ENCODE measurements at regions not wholly inside any gene's neighbourhood (a gene's known extent, or its start where the extent isn't known, plus 50 kb on each side); places are given as distances from the start of the nearest gene placed in this dataset.

DNA sequence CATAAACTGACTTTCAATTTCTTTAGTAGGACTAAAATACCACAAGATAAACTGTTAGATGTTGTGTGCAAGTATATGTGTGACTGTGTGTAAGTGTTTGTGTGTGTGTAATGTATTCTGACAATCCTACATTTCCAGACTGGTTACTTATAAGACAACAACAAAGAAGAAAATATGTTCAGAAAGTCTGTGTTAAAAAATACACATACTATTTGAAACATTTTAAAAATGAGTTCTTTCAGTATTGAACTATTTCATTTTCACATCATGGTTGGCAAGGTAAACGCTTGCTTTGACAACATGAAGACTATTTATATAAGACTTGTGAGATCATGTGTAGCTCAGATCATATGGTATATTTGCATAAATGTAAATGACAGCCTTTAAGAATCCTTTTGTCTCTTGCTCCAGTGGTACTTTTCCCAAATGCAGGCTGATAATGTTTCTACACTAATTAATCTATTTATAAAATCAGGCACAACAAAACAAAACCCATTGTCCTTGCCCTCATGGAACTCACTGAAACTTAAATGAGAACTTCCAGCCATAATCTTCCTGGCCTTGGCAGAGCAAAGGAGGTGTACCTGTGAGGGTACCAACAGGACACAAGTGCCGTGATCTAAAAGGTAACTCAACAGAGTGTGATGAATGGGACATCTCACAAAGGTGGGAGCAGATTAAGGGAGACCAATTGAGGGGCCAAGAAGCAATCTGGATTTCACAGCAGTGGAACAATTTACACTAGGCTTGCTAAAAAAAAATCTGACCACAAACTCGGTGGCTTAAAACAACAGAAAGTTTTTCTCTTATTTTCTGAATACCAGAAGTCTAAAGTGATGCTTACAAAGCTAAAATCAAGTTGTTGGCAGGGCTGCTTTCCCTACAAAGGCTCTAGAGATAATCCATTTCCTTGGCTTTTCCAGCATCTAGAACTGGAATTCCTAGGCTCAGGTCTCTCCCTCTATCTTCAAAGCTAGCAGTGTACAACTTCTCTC is 349.0 kb downstream of the TBC1D4 start:
- DNase-seq (ENCODE audit: low read depth in 3 of 3) = no peak

DNA sequence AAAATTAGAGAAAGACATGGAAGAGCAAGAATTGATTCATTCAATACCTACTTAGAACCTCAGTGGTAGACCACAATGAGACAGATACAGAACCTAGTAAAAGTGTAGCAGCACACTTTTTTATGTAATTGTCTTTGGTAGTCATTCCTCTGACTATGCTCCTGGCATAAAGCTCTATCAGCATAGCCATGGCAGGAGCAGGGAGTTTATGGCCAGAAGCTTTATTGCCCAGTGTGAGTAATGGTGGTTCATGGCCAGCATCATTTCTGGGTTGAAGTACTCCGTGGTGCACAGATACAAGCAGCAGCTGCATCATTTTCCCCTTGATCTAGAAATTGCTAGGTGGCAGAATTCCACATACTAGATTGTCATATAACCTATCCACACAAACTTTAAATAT is 352.6 kb downstream of the TBC1D4 start:
- no peak for DNase-seq (ENCODE audit: low read depth in 3 of 3)

DNA sequence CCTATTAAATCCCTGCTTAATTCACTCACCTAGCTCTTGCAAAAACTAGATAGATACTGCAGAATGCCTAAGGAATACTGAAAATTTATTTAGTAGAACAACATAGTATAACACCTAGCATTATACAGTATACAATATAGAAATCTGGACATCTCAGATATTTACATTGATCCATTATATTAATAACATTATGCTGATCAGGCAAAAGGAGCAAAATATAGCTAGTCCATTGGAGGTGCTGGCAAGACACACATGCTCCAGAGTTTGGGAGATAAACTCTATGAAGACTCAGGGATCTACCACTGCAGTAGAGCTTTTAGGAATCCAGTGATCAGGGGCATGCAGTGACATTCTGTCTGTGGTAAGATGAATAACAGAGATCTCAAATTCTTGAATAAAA is 357.6 kb downstream of the TBC1D4 start:
- no peak for DNase-seq (ENCODE audit: low read depth in 3 of 3)

DNA sequence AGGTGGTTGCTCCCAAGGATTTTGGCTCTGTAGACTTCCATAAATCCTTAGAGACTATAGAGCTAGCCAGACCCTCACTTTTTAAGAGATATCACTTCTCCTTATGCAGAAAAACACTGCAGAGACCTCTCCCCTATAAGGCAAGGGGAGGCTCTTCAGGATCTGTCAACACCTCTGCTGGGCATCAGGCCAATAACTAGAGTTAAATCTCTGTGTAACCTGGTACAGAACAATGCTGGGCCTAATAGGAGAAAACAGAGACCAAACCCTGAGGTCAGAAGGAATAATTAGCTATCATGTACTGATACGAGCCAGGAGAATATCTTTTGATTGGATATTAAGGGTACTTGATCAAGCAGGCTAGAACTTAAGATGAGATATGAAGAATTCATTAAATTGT is 358.5 kb downstream of the TBC1D4 start:
- no peak for DNase-seq (ENCODE audit: low read depth in 3 of 3)

DNA sequence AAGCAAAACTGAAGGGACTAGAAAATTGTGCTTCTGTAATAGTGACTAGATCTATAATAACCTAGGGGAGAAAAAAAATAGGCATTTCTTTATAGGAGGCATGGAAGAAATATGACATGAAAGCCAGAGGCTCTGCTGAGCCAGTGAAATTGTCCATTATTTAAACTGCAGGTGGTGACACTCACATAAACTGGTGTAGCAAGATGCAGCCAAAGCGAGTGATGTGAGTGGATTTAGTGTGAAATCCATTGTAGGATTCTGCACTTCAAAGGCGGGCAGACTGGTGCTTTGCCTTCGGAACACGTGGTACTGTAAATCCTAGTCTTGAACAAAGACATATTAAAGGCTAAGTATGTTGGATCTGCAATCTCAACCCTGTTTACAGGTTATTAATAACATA is 361.9 kb downstream of the TBC1D4 start:
- DNase-seq (ENCODE audit: low read depth in 3 of 3) = no peak

DNA sequence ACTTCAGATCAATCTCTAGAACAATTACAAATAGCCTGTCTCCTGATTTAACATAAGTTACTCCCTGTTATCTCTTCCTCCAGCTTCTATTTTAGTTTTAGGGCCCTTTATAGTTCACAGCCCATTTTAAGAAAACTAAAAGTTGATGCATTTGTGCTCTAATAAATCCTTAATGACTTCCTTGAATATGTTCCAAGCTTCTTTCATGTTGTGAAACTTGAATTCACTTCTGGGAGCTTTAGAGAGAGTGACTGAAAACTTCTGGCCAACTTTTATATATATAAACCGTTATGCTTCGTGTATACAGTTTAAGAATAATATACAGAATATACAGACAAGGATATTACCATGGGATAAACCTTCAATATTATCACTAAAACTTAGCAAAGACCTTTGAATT is 366.8 kb downstream of the TBC1D4 start:
- DNase-seq (ENCODE audit: low read depth in 3 of 3) = no peak

DNA sequence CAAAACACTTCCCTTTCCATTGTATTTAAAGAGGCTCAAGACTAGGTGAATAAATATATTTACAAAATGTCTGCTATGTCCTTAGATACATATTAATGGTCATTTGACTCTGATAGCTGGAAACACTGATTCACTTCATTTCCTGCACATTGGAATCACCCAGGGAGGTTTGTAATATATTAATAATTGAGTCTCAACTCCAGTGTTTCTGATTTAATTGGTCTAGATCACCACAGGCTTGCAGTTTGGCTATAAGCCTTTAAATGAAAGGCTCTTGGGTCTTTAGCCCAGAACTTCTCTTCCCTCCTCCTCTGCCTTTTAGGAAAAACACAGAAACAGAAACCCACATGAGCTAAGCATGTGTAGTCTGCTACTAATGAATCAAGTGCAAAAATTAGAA is 378.0 kb downstream of the TBC1D4 start:
- no peak for DNase-seq (ENCODE audit: low read depth in 3 of 3)

DNA sequence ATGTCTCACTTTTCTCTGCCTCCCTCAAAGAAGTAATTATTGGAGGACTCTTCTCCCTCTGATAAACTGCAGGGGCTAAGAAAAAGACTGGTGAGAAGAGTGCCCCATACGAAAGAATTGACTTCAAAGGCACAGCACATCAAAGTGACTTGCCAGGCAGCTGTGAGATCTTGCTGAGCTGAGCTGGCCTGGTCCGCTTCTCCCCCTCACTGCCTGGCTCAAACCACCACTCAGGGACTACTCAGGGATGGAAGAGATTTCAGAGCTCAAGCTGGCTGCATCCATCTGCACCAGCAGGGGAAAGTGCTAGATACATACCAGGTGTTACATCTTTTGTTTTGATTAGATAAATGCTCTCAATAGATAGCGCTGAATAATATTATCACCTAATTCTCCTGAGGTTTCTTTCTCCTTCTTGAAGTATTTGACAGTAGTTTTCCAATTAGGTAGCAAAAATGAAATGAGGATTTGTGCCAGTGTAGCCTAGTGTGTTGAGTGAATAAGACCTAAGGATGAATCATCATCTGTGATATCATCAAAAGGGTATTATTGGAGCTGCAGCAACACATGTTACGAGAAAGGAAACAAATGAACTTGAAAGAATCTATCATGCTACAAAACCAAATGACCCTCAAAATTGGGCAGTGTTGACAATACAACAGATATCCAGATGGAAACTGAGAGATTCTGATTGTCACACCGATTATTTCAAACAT is 379.8 kb downstream of the TBC1D4 start:
- no peak for DNase-seq (ENCODE audit: low read depth in 3 of 3)

DNA sequence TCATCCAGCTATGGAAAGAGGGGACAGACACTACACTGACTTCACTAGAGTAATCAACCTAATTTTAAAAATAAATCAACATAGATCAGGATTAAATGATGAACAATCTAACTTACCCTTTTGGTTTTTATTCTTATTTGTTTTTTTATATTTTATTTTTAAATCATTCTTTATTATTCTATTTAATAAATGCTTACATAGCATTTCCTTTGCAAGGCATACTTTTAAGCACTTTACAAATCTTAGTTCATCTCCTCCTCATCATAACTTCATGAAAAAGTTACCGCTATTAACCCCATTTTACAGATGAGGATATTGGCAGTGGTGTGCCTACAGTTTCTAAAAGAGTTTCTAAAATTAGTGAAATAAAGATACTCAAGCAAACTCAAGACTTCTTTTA is 380.6 kb downstream of the TBC1D4 start:
- DNase-seq (ENCODE audit: low read depth in 3 of 3) = no peak

DNA sequence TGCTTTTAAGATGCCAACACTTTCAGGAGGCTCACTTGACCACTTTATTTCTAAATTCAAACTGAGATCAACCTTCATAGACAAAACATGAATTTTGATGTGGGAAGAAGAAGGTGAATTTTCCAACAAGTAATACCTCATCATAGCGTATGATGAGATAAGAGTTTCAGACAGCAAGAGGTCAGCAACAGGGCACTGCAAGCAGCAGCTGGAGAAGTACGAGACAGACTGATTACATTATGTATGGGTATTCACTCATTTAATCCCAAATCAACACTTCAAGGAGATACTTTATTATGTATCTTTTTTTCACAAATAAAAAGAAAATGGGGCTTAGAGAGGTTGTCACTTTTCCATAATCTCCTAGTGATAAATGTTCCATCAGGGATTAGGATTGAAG is 389.8 kb downstream of the TBC1D4 start:
- DNase-seq (ENCODE audit: low read depth in 3 of 3) = no peak

DNA sequence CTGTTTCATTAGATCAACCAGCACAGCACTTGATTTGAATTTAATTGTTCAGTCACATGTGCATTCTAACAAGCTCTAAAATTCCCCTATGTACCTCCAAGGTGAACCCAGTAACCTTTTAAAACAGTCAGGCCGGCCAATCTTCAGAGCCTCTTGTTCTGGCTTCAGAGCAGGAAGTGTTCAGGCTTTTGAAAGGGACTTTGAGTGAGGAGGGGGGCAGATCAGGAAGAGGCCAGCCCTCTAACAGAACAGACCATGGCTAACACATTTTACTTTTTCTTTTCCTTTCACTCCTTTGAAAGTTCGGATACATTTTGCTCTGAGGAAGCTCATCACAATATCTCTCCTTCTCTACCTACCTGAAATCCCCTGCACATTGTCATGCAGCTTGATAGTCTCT is 390.3 kb downstream of the TBC1D4 start:
- no peak for DNase-seq (ENCODE audit: low read depth in 3 of 3)

DNA sequence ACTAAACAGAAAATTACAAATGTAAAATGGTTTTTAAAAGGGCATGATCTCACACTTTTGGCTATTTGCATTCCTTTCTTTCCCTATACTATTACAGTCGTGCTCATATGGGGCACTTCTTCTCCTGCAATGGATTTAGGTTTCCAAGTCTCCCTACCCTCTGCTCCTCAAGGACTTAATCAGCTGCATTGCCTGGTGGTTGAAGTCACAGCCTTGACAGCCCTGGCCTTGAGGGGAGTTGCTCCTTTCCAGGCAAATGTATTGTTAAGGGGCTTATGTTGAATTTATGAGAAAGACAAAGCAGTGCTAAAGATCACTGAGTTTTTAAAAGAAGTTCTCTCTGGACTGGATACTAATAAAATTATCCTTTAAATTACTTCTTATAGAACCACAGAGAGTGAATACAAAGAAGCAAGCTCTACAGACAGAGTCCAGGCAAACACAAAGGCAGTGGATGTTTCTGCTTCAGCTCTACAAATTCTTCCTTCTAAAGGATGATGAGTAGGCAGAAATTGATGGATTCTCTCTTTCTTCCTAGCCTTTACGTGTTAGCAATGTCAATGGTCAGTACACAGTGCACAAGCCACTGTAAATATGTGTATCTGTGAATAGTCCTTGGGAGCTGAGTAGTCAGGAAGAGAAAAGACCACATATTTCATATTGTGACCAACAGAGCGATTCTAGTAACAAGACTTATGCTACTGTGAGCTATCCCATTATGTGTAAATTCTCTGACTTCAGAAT is 390.9 kb downstream of the TBC1D4 start:
- no peak for DNase-seq (ENCODE audit: low read depth in 3 of 3)

DNA sequence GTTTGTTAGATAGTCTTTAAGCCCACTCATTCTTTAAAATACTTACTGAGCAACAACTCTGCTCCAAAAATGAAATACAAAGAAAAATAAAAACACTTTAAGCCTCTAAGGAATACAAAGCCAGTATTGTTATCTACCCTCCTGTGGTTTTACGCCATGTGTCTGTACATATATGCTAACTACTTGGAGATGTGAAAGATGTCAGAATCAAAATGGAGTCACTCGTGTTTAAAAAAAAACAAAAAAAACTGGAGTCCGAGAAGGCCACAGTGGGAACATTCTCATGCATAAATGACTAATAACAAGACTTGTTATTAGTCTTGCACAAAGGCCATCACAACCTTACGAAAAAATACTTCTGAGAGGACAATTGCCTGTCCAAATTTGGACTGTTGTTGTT is 393.1 kb downstream of the TBC1D4 start:
- no peak for DNase-seq (ENCODE audit: low read depth in 3 of 3)

DNA sequence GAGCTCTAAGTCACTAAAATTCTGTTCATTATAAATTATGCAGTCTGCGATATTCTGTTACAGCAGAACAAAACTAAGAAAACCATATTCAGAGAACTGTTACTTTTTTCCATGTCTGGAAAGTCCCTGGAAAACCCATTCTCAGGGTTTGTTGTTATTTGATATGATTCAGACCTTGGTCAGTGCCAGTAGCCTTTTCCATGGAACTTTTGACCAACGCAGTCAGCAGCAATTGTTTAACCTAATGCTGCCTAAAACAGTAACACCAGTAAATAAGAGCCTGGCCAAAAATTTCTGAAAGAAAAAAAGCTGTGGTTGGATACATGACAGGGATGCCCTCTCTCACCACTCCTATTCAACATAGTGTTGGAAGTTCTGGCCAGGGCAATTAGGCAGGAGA is 402.7 kb downstream of the TBC1D4 start:
- DNase-seq (ENCODE audit: low read depth in 3 of 3) = no peak

DNA sequence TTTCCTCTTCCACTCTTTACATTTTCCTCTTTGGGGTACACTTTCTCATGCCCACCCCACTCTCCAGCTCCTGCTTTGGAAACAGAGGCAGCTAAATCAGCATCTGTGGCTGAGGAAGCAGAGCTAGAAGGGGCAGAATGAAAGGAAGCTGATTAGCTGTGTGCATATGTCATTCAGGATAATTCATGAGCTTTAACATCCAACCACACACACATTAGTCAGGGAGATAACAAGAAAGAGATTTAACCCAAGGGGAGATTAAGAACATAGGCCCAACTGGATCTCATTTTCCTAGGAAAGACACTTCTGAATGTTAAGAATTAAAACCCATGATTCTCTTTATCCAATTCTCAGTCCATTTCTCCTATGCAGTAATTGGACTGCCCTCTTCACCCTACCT is 405.5 kb downstream of the TBC1D4 start:
- no peak for DNase-seq (ENCODE audit: low read depth in 3 of 3)

DNA sequence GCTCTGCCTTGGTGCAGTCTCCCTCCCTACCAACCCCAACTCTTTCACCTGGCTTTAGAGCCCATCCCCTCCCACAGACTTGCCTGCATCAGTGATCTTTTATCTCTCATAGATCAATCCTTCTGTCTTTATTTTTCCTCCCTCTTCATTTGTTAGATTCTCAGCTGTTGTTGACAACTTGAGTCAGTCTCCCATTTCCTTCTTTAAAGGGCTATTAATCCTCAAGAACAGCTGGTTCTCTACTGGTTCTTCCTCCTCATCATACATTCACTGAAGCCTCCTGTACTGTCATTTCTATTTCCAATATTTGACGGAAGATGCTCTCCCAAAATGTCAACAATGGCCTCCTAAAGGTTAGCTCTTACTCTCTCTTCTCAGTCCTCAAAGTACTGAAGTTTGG is 408.2 kb downstream of the TBC1D4 start:
- no peak for DNase-seq (ENCODE audit: low read depth in 3 of 3)

DNA sequence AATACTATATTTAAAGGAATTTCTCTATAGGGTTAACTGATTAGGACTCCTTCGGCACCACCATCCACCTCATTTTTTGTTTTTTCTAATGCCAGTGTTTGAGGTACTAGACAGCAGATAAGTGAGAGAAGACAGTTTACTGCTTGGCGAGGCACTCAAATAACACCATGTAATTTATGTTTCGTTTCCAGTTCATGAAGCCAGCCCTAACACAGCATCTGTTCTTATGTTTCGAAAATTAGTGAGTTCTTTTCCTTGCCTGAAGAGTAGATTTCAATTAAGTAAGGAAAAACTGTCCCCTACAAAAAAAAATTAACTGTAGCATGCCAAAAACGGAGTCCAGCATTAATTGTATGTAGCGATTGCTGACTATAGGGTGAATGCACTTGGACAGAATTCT is 409.1 kb downstream of the TBC1D4 start:
- no peak for DNase-seq (ENCODE audit: low read depth in 3 of 3)

DNA sequence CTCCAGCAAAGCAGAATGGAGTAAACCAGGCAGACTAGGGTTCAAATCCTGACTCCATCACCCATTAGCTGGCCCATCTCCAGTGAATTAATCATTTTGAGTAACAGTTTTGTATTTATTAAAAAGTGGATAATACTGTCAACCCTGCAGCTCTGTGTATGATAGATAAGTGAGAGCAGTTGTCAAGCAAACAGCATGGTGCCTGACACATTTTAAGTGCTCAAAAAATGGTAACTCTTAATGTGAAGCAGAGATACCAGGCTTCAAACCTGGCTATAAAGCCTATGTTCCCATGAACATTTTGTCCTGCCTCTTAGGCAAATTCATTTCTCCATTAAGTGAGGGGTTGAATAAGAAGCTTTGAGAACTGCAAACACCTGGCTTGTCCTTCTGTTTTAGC is 409.6 kb downstream of the TBC1D4 start:
- no peak for DNase-seq (ENCODE audit: low read depth in 3 of 3)

DNA sequence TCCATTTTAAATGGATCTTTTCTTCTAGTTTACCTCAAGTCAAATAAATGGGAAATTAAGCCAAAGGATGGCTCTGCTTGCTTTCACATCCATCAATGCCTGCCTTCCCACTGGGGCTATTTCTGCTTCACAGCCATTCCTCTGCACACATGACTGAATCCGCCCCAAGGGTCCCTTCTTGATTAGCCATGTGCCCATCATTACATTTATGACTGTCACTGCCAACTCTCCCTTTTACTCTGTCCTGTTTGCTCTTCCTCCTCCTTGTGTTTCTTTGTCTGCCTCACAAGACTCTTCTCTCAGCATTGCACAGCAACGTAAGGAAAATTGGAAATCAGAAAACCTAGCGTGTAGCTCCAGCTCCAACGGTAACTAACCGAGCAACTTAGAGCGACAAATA is 410.2 kb downstream of the TBC1D4 start:
- no peak for DNase-seq (ENCODE audit: low read depth in 3 of 3)

DNA sequence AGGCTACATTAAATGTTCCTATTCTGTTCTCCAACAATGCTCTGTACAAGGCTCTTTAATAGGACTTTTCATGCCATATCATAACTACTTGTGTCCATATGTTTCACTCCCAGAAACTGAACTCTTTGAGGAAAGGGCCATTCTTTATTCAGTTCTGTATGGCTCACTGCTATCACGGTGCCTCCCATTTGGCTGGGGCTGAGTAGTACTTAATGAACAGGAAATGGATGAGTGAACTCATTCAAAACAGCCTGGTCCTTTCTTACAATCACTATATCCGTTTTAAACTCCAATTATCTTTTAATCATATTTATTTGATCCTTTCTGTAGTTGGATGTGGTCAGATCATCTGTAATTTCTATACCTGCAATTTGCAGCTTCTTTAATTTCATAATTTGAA is 410.6 kb downstream of the TBC1D4 start:
- no peak for DNase-seq (ENCODE audit: low read depth in 3 of 3)

DNA sequence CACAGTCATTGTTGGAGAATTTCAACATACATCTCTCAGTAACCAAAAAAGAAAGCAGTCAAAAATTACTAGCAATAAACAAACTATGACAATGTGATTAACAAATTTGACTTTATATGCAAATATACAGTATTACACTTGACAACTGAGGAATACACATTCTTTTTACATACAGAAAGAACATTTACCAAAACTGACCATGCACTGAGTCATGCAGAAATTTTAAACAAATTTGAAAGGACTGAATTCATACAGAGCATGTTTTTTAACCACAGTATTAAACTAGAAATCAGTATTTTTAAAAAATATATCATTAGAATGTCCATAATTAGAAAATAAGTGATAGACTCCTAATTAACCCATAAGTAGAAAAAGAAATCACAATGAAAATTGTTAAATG is 420.1 kb downstream of the TBC1D4 start:
- DNase-seq (ENCODE audit: low read depth in 3 of 3) = no peak

DNA sequence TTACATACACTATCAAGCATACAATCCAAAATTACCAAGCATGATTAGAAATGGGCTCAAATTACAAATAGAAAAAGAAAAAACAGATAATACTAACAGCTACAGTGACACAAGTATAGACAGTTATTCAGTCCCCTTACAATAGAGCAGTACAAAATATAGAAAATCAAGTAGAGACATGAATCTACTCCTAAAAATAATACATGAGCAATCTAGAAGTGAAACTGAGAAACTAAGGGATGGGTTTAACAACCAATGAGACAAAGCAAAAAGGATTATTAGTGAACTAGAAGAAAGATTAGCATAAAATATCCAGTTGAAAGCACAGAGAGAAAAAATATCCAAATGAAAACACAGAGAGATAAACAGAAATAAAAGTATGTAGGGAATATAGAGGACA is 426.7 kb downstream of the TBC1D4 start:
- DNase-seq (ENCODE audit: low read depth in 3 of 3) = no peak

DNA sequence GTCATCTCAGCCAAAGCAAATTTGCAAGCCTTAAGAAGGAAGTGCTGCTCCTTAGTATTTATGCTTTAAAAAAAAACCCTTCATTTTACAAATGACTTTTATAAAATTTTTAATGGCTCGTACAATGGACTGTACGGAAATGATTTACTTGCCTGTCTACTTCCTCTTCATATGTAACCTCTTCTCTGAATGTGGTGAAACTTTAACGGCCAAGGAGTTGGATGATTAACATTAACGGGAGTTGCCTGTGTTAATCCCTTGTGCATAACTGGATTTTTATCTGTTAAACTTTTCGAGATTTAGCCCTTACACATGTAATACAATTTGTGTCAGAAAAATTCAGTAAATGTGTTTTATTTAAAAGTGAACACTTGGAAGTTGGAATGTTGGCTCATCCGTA is 429.4 kb downstream of the TBC1D4 start:
- DNase-seq (ENCODE audit: low read depth in 3 of 3) = no peak

Measured in stimulated activated CD4-positive, alpha-beta T cell treated with anti-CD3 and anti-CD28 coated beads, TNF-alpha, amount 100 ng/mL, for 4 hours (primary cell).